ENCODE measurements at regions not wholly inside any gene's neighbourhood (a gene's known extent, or its start where the extent isn't known, plus 50 kb on each side); places are given as distances from the start of the nearest gene placed in this dataset.

- no peak overlapping the region for H3K9ac ChIP-seq (ENCODE audit: insufficient read depth, low read depth, low read length)
- H3K79me2 ChIP-seq (ENCODE audit: insufficient read depth, low read length), result no peaks in the 10 kb centered on the region
- H3K4me3 ChIP-seq (replicated peaks in 1 of 3; ENCODE audit: insufficient read depth in 1 of 3, low read depth in 2 of 3, low read length in 3 of 3), result no peak overlapping the region
- no peak overlapping the region for H3K27ac ChIP-seq (ENCODE audit: extremely low read length, insufficient read depth, low read length)
- DNase-seq (ENCODE audit: low spot score) (no peak), FAIRE-seq (no peak), ATAC-seq (no peak)
- no TSS peak for BruUV-seq (replicated peaks)
- no peaks in the 10 kb centered on the region for H4K20me1 ChIP-seq (ENCODE audit: insufficient read depth, low read length)
- ChIA-PET CTCF (ENCODE audit: low intra/inter-chr PET ratio, low total read pairs) (no interaction called here), POLR2A (no interaction called here)
- H3K36me3 ChIP-seq (replicated peaks in 1 of 2; ENCODE audit: control insufficient read depth in 1 of 2, insufficient read depth in 2 of 2, low read length in 2 of 2), result no peaks in the 10 kb centered on the region
- no peaks in the 10 kb centered on the region for H3K4me1 ChIP-seq (ENCODE audit: insufficient read depth, low read length)
- H2AFZ ChIP-seq (ENCODE audit: low read length), result no peak overlapping the region
- in situ Hi-C loops (cut with HindIII; ENCODE audit: extremely low pct_ligation_motif_present, low pct_unique_long_range_greater_than_20kb) (no loop called here), intact Hi-C loops (cut with micrococcal nuclease; ENCODE audit: unreplicated experiment) (no loop called here)
- no peak for TF ChIP-seq ZFP36 (IDR thresholded peaks at IDR 0.05; ENCODE audit: borderline replicate concordance, low read depth, low read length, partially characterized antibody)
- TF ChIP-seq MAFF (IDR thresholded peaks at IDR 0.05; ENCODE audit: low read depth, low read length), result no peak
- TF ChIP-seq ZNF749 (CRISPR knock-in tag; IDR thresholded peaks at IDR 0.05; ENCODE audit: borderline replicate concordance), result no peak
- no peak for TF ChIP-seq ATF6 (CRISPR knock-in tag; conservative IDR thresholded peaks at IDR 0.05)
- no peak for TF ChIP-seq FOXK1 (CRISPR knock-in tag; IDR thresholded peaks at IDR 0.05; ENCODE audit: borderline replicate concordance, low read depth)
- WGBS (ENCODE audit: low lambda C conversion rate), result 17% methylated on average over 5 of the region's 17 CpGs
- no peaks in the 10 kb centered on the region for H3K9me3 ChIP-seq (ENCODE audit: low read length)
- peaks cover 4 to 15% of the 10 kb centered on the region in 2 experiments; a peak in 3 of 5 replicates for H3K27me3 ChIP-seq (ENCODE audit: control insufficient read depth in 1 of 2, insufficient read depth in 2 of 2, low read length in 2 of 2)
- H3K4me2 ChIP-seq (ENCODE audit: low read depth, low read length), result no peak overlapping the region
Observed at GRCh38 chr18:78716581-78716980, 263.0 kb upstream of the SALL3 start.

- peaks cover 4 to 19% of the 10 kb centered on the region in 2 experiments; a peak in 3 of 5 replicates for H3K27me3 ChIP-seq (ENCODE audit: control insufficient read depth in 1 of 2, insufficient read depth in 2 of 2, low read length in 2 of 2)
- no peaks in the 10 kb centered on the region for H4K20me1 ChIP-seq (ENCODE audit: insufficient read depth, low read length)
- H3K4me3 ChIP-seq (replicated peaks in 1 of 3; ENCODE audit: insufficient read depth in 1 of 3, low read depth in 2 of 3, low read length in 3 of 3), result no peak overlapping the region
- DNase-seq (ENCODE audit: low spot score) (no peak), FAIRE-seq (no peak), ATAC-seq (no peak)
- H3K27ac ChIP-seq (ENCODE audit: extremely low read length, insufficient read depth, low read length), result no peak overlapping the region
- H3K4me2 ChIP-seq (ENCODE audit: low read depth, low read length), result no peak overlapping the region
- BruUV-seq (replicated peaks), result no TSS peak
- WGBS (ENCODE audit: low lambda C conversion rate), result 55% methylated on average over 33 of the region's 37 CpGs
- H3K9ac ChIP-seq (ENCODE audit: insufficient read depth, low read depth, low read length), result no peak overlapping the region
- H2AFZ ChIP-seq (ENCODE audit: low read length), result no peak overlapping the region
- in situ Hi-C loops (cut with HindIII; ENCODE audit: extremely low pct_ligation_motif_present, low pct_unique_long_range_greater_than_20kb) (no loop called here), intact Hi-C loops (cut with micrococcal nuclease; ENCODE audit: unreplicated experiment) (no loop called here)
- H3K79me2 ChIP-seq (ENCODE audit: insufficient read depth, low read length), result no peaks in the 10 kb centered on the region
- no peaks in the 10 kb centered on the region for H3K4me1 ChIP-seq (ENCODE audit: insufficient read depth, low read length)
- CTCF ChIA-PET (ENCODE audit: low intra/inter-chr PET ratio, low total read pairs), result no interaction called here
- POLR2A ChIA-PET, result no interaction called here
- H3K36me3 ChIP-seq (replicated peaks in 1 of 2; ENCODE audit: control insufficient read depth in 1 of 2, insufficient read depth in 2 of 2, low read length in 2 of 2), result no peaks in the 10 kb centered on the region
- no peaks in the 10 kb centered on the region for H3K9me3 ChIP-seq (ENCODE audit: low read length)
- TF ChIP-seq PAWR (CRISPR knock-in tag; IDR thresholded peaks at IDR 0.05; ENCODE audit: borderline replicate concordance) (no peak), PLRG1 (conservative IDR thresholded peaks at IDR 0.05) (no peak), ZFP82 (CRISPR knock-in tag; IDR thresholded peaks at IDR 0.05; ENCODE audit: borderline replicate concordance) (no peak), THAP11 (CRISPR knock-in tag; IDR thresholded peaks at IDR 0.05) (no peak), TBX2 (CRISPR knock-in tag; IDR thresholded peaks at IDR 0.05; ENCODE audit: borderline replicate concordance) (no peak), RXRB (CRISPR knock-in tag; IDR thresholded peaks at IDR 0.05; ENCODE audit: borderline replicate concordance) (no peak), ESRRA (CRISPR knock-in tag; IDR thresholded peaks at IDR 0.05; ENCODE audit: low read depth) (no peak), TIGD3 (CRISPR knock-in tag; IDR thresholded peaks at IDR 0.05; ENCODE audit: borderline replicate concordance) (no peak)
- TF ChIP-seq, protein P1, sequence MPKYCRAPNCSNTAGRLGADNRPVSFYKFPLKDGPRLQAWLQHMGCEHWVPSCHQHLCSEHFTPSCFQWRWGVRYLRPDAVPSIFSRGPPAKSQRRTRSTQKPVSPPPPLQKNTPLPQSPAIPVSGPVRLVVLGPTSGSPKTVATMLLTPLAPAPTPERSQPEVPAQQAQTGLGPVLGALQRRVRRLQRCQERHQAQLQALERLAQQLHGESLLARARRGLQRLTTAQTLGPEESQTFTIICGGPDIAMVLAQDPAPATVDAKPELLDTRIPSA (CRISPR knock-in tag; IDR thresholded peaks at IDR 0.05; ENCODE audit: borderline replicate concordance), result no peak
Observed at GRCh38 chr18:78717051-78717765, 262.4 kb upstream of the SALL3 start.

Data from HepG2 (cell line).